Endothelial cell (in vitro differentiated cells): ENCODE measurements at regions not wholly inside any gene's neighbourhood (a gene's known extent, or its start where the extent isn't known, plus 50 kb on each side); places are given as distances from the start of the nearest gene placed in this dataset.

Experiments used
- DNase-seq: peaks from one replicate; pipeline ENCODE4 v3.0.0; 2021; ENCODE audit warnings: low spot score
- H3K27ac Mint-ChIP-seq: one replicate; pipeline ENCODE4 v1.8.0; 2021; ENCODE audit warnings: mixed read lengths, inconsistent platforms; ENCODE audit not compliant: unreplicated experiment
- H3K27me3 Mint-ChIP-seq: one replicate; pipeline ENCODE4 v1.8.0; 2021; ENCODE audit warnings: mild to moderate bottlenecking, moderate library complexity, mixed read lengths, inconsistent platforms; ENCODE audit not compliant: unreplicated experiment
- H3K36me3 Mint-ChIP-seq: one replicate; pipeline ENCODE4 v1.8.0; 2021; ENCODE audit warnings: mild to moderate bottlenecking, low read depth, mixed read lengths, inconsistent platforms; ENCODE audit not compliant: unreplicated experiment
- H3K4me1 Mint-ChIP-seq: one replicate; pipeline ENCODE4 v1.8.0; 2021; ENCODE audit warnings: mild to moderate bottlenecking, mixed read lengths, inconsistent platforms; ENCODE audit not compliant: unreplicated experiment
- H3K4me3 Mint-ChIP-seq: one replicate; pipeline ENCODE4 v1.8.0; 2021; ENCODE audit warnings: mild to moderate bottlenecking, mixed read lengths, inconsistent platforms; ENCODE audit not compliant: unreplicated experiment
- H3K9me3 Mint-ChIP-seq: one replicate; pipeline ENCODE4 v1.8.0; 2021; ENCODE audit warnings: mixed read lengths, inconsistent platforms; ENCODE audit not compliant: unreplicated experiment
- CTCF ChIP-seq: fragments of 200-600 bp; sonication (generic); IDR thresholded peaks from one replicate; pipeline ENCODE4 v1.5.0; 2021; ENCODE audit warnings: antibody characterized with exemption; ENCODE audit not compliant: unreplicated experiment

DNA sequence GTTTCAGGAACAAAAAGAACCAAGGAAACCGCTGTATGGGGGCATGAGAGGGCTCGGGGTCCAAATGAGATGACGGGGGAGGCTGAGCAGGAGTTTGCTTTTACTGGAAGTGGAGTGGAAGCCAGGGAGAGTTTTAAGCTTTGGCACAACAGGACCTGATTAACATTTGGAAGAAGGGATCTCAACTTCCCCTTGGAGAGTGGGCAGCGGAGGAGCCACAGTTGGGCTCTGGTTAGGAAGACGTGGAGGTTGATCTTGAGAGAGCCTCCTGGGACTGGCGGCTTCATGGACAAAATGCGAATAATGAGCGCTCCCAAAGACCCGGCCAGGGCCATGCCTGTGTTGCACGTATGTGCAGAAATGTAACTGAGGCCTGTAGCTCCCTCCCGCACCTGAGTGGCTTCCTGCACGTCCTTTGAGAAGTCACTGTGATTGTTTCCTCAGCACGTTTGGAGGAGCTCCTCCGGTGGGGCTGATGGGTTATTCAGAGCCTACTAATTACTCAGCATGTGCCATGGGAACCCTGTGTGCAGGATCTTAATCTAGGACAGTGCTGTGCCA, 595.3 kb upstream of the MGMT start:
- TF ChIP-seq CTCF: no peak
- peaks cover 4% of the 10 kb centered on the region for H3K27me3 Mint-ChIP-seq
- no peaks in the 10 kb centered on the region for H3K9me3 Mint-ChIP-seq
- no peak for DNase-seq
- no peak overlapping the region for H3K4me3 Mint-ChIP-seq
- no peaks in the 10 kb centered on the region for H3K36me3 Mint-ChIP-seq
- no peak overlapping the region for H3K27ac Mint-ChIP-seq
- peaks cover 3% of the 10 kb centered on the region for H3K4me1 Mint-ChIP-seq

DNA sequence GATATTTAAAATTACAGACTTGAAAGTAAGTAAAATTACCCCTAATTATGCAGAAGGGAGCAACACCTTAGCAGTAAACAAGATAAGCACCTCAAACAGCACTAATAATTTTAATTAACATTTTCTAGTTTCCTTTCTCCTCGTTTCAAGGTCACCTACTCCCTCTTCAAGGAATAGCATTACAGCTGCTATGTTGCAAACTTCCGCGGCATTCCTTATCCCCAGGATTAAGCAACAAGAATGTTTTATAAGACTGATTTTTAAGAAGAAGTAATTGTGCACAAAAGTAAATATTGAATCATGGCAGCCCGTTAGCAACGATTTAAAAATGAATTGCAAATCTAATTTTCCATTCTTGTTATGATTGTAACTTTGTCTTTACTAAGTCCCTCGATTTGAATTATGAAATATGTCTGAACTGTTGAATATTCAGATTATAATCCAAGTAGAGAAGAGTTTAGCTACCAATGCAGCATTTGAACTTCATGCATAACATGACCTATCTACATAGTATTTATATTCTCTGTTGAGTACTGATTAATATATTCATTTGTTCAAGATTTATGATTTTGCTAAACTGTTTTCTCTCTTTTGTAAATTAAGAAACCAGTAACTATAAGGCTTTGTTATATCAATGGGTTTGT, 593.5 kb upstream of the MGMT start:
- H3K4me3 Mint-ChIP-seq: no peak overlapping the region

GRCh38 chr10:128874331-128874730, 592.7 kb upstream of the MGMT start:
- no peaks in the 10 kb centered on the region for H3K9me3 Mint-ChIP-seq
- TF ChIP-seq CTCF: no peak
- peaks cover 2% of the 10 kb centered on the region for H3K27me3 Mint-ChIP-seq
- H3K4me3 Mint-ChIP-seq: no peak overlapping the region
- no peak overlapping the region for H3K27ac Mint-ChIP-seq
- no peak for DNase-seq
- H3K36me3 Mint-ChIP-seq: no peaks in the 10 kb centered on the region
- H3K4me1 Mint-ChIP-seq: no peaks in the 10 kb centered on the region

More for the DNA sequence above, 593.5 kb upstream of the MGMT start:
- no peak overlapping the region for H3K27ac Mint-ChIP-seq
- no peaks in the 10 kb centered on the region for H3K4me1 Mint-ChIP-seq
- no peaks in the 10 kb centered on the region for H3K27me3 Mint-ChIP-seq
- no peaks in the 10 kb centered on the region for H3K36me3 Mint-ChIP-seq
- no peak for DNase-seq
- no peak for TF ChIP-seq CTCF
- H3K9me3 Mint-ChIP-seq: no peaks in the 10 kb centered on the region

DNA sequence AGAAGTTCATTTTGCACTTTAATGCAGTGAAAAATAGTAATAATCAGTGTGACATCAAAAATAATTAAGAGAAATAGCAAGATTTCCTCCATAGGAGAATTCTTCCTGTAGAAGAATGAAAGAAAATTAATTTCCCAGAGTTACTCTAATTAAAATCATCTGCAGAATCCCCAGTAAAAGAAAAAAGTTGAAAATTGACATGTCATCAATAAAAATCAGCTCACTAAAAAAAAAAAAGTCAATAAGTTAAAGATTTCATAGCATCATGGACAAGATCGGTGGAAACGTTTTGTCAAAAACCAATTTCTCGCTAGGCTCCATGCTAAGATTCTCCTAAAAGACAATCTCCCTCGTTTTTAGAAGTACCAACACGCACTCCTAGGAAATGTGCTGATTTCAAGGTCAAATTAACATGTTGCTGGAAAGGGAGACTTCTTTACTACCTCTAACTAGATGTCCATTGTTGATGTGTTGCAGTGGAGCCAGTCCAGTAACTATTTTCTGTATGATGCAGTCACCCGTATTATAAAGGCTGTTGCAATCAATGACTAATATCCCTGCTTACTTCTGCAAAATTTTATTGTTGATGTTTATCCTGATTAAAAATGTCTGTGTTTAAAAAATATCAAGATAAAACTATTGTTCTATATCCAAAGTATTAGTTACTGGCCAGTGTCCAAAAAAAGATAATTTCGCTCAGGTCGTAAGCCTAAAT, 591.9 kb upstream of the MGMT start:
- DNase-seq: no peak
- no peaks in the 10 kb centered on the region for H3K4me1 Mint-ChIP-seq
- no peaks in the 10 kb centered on the region for H3K9me3 Mint-ChIP-seq
- no peak overlapping the region for H3K27ac Mint-ChIP-seq
- no peak for TF ChIP-seq CTCF
- no peaks in the 10 kb centered on the region for H3K36me3 Mint-ChIP-seq
- H3K4me3 Mint-ChIP-seq: no peak overlapping the region
- peaks cover 2% of the 10 kb centered on the region for H3K27me3 Mint-ChIP-seq
